NCI-H226 (cell line): ENCODE measurements at regions not wholly inside any gene's neighbourhood (a gene's known extent, or its start where the extent isn't known, plus 50 kb on each side); places are given as distances from the start of the nearest gene placed in this dataset.
A peak's percentile ranks its signal among the peaks of the same experiment; 100 is the strongest.
"Not testable (repeated sequence)": the region's sequence is repeated elsewhere in the genome, so short reads cannot be mapped to it uniquely, and the experiment has no call there.

Experiments
- DNase-seq: peaks from one replicate; pipeline ENCODE4 v3.0.0-alpha.2; 2015

GRCh38 chr17:31746884-31747495 lies 112.1 kb downstream of the COPRS start:
- no peak for DNase-seq

GRCh38 chr17:31745964-31746600 lies 113.0 kb downstream of the COPRS start:
- no peak for DNase-seq

GRCh38 chr17:31744511-31744951 lies 114.5 kb downstream of the COPRS start:
- no peak for DNase-seq

GRCh38 chr17:31743797-31744196 lies 115.2 kb downstream of the COPRS start:
- no peak for DNase-seq

GRCh38 chr17:31741371-31741770 lies 117.7 kb downstream of the COPRS start:
- DNase-seq, result no peak

- DNase-seq, result peak; percentile 90
Measured at GRCh38 chr17:31740611-31741082, 118.4 kb downstream of the COPRS start.

GRCh38 chr17:31738996-31739699 lies 119.9 kb downstream of the COPRS start:
- DNase-seq, result peak; percentile 92

- DNase-seq, result no peak
Measured at GRCh38 chr17:31738488-31738887, 120.6 kb downstream of the COPRS start.

GRCh38 chr17:31738067-31738466 lies 121.0 kb downstream of the COPRS start:
- no peak for DNase-seq

- no peak for DNase-seq
Measured at GRCh38 chr17:31736855-31737625, 122.0 kb downstream of the COPRS start.

- DNase-seq, result no peak
Measured at GRCh38 chr17:31733326-31733725, 125.7 kb downstream of the COPRS start.

GRCh38 chr17:31731585-31732154 lies 127.4 kb downstream of the COPRS start:
- not testable (repeated sequence) for DNase-seq

GRCh38 chr17:31731118-31731517 lies 127.9 kb downstream of the COPRS start:
- no peak for DNase-seq

GRCh38 chr17:31726980-31727427 lies 132.0 kb downstream of the COPRS start:
- DNase-seq, result no peak

- no peak for DNase-seq
Measured at GRCh38 chr17:31724619-31725018, 134.4 kb downstream of the COPRS start.

- peak; percentile 66 for DNase-seq
Measured at GRCh38 chr17:31724026-31724425, 135.0 kb downstream of the COPRS start.

- no peak for DNase-seq
Measured at GRCh38 chr17:31722251-31723056, 136.6 kb downstream of the COPRS start.

GRCh38 chr17:31721291-31722025 lies 137.6 kb downstream of the COPRS start:
- no peak for DNase-seq

- not testable (repeated sequence) for DNase-seq
Measured at GRCh38 chr17:31717251-31717650, 141.8 kb downstream of the COPRS start.

GRCh38 chr17:31715446-31715845 lies 143.6 kb downstream of the COPRS start:
- no peak for DNase-seq

GRCh38 chr17:31704483-31704882 lies 154.6 kb downstream of the COPRS start:
- DNase-seq, result no peak
